WTC11 (cell line): ENCODE measurements at regions not wholly inside any gene's neighbourhood (a gene's known extent, or its start where the extent isn't known, plus 50 kb on each side); places are given as distances from the start of the nearest gene placed in this dataset.

ENCODE experiments used
- ATAC-seq: fragments of 200-7000 bp; cut with Tn5 transposase; 2 replicates; pipeline ENCODE4 v1.10.0; 2021; ENCODE audit warnings: mild to moderate bottlenecking, moderate library complexity
- CTCF ChIA-PET: fragments of 300-600 bp; sonication (Branson Sonifier 250); formaldehyde crosslinking; loops from one replicate; lab custom pipeline; 2021; ENCODE audit warnings: antibody characterized with exemption; lab: Charles Lee
- POLR2A ChIA-PET: fragments of 350-600 bp; sonication (Branson Sonifier 250); formaldehyde crosslinking; loops from one replicate; lab custom pipeline; 2021; ENCODE audit warnings: antibody characterized with exemption; lab: Charles Lee
- DNase-seq: peaks from one replicate; pipeline ENCODE4 v3.0.0; 2021; ENCODE audit warnings: low spot score
- H3K27ac Mint-ChIP-seq: 2 replicates; pipeline ENCODE4 v1.8.0; 2021; ENCODE audit warnings: mixed read lengths
- H3K27me3 Mint-ChIP-seq: 2 replicates; pipeline ENCODE4 v1.8.0; 2021; ENCODE audit warnings: low read depth, mild to moderate bottlenecking, moderate library complexity, mixed read lengths
- H3K36me3 Mint-ChIP-seq: 2 replicates; pipeline ENCODE4 v1.8.0; 2021; ENCODE audit warnings: mixed read lengths
- H3K4me1 Mint-ChIP-seq: 2 replicates; pipeline ENCODE4 v1.8.0; 2022; ENCODE audit warnings: mixed read lengths
- H3K4me3 Mint-ChIP-seq: 2 replicates; pipeline ENCODE4 v1.8.0; 2021; ENCODE audit warnings: mild to moderate bottlenecking, moderate library complexity, mixed read lengths
- H3K9me3 Mint-ChIP-seq: 2 replicates; pipeline ENCODE4 v1.8.0; 2021; ENCODE audit warnings: mixed read lengths
- AR ChIP-seq: fragments of 250-450 bp; sonication (Bioruptor Pico); IDR thresholded peaks from 2 replicates; pipeline ENCODE4 v1.9.0; 2021; ENCODE audit warnings: mild to moderate bottlenecking
- CREB1 ChIP-seq: sonication (generic); formaldehyde crosslinking; IDR thresholded peaks from 2 replicates; pipeline ENCODE4 v1.8.0; 2023; ENCODE audit warnings: mild to moderate bottlenecking, missing genetic modification reagents
- EMX1 ChIP-seq: fragments of 250-450 bp; sonication (Bioruptor Pico); IDR thresholded peaks from 2 replicates; pipeline ENCODE4 v1.8.0; 2021; ENCODE audit warnings: mild to moderate bottlenecking
- KAT7 ChIP-seq: sonication (generic); formaldehyde crosslinking; IDR thresholded peaks from 2 replicates; pipeline ENCODE4 v1.8.1; 2023; ENCODE audit warnings: missing genetic modification reagents, mild to moderate bottlenecking, borderline replicate concordance
- MYBL2 ChIP-seq: sonication (generic); formaldehyde crosslinking; IDR thresholded peaks from 2 replicates; pipeline ENCODE4 v1.8.1; 2023; ENCODE audit warnings: mild to moderate bottlenecking, moderate library complexity, missing genetic modification reagents
- NFATC4 ChIP-seq: fragments of 250-450 bp; sonication (Bioruptor Pico); IDR thresholded peaks from 2 replicates; pipeline ENCODE4 v1.9.0; 2021; ENCODE audit warnings: mild to moderate bottlenecking
- NR1H2 ChIP-seq: sonication (generic); formaldehyde crosslinking; IDR thresholded peaks from 2 replicates; pipeline ENCODE4 v1.9.0; 2021; ENCODE audit warnings: mild to moderate bottlenecking, moderate library complexity, missing genetic modification reagents
- NR2C2 ChIP-seq: sonication (generic); formaldehyde crosslinking; IDR thresholded peaks from 2 replicates; pipeline ENCODE4 v1.8.0; 2022; ENCODE audit warnings: mild to moderate bottlenecking, missing genetic modification reagents
- RELA ChIP-seq: sonication (generic); formaldehyde crosslinking; IDR thresholded peaks from 2 replicates; pipeline ENCODE4 v1.8.1; 2022; ENCODE audit warnings: missing genetic modification reagents, mild to moderate bottlenecking, borderline replicate concordance
- SOX15 ChIP-seq: fragments of 250-450 bp; sonication (Bioruptor Pico); IDR thresholded peaks from 2 replicates; pipeline ENCODE4 v1.9.0; 2021; ENCODE audit warnings: mild to moderate bottlenecking
- TCF7 ChIP-seq: sonication (generic); formaldehyde crosslinking; IDR thresholded peaks from 2 replicates; pipeline ENCODE4 v1.8.0; 2022; ENCODE audit warnings: mild to moderate bottlenecking, low read depth, missing genetic modification reagents, moderate library complexity
- TEAD4 ChIP-seq: sonication (generic); formaldehyde crosslinking; IDR thresholded peaks from 2 replicates; pipeline ENCODE4 v1.8.0; 2022; ENCODE audit warnings: mild to moderate bottlenecking, missing genetic modification reagents
- TP53 ChIP-seq: sonication (generic); formaldehyde crosslinking; IDR thresholded peaks from 2 replicates; pipeline ENCODE4 v1.8.1; 2023; ENCODE audit warnings: mild to moderate bottlenecking, missing genetic modification reagents
- USF2 ChIP-seq: sonication (generic); formaldehyde crosslinking; IDR thresholded peaks from 2 replicates; pipeline ENCODE4 v1.8.1; 2023; ENCODE audit warnings: mild to moderate bottlenecking, missing genetic modification reagents, moderate library complexity
- ZNF232 ChIP-seq: sonication (generic); formaldehyde crosslinking; IDR thresholded peaks from 2 replicates; pipeline ENCODE4 v1.8.0; 2022; ENCODE audit warnings: mild to moderate bottlenecking, missing genetic modification reagents
- TF ChIP-seq, protein P1 (sequence below): sonication (generic); formaldehyde crosslinking; IDR thresholded peaks from 2 replicates; pipeline ENCODE4 v1.8.1; 2023; ENCODE audit warnings: mild to moderate bottlenecking, missing genetic modification reagents
- TF ChIP-seq, protein P2 (sequence below): sonication (generic); formaldehyde crosslinking; IDR thresholded peaks from 2 replicates; pipeline ENCODE4 v1.8.1; 2022; ENCODE audit warnings: missing genetic modification reagents, borderline replicate concordance
- TF ChIP-seq, protein P3 (sequence below): sonication (generic); formaldehyde crosslinking; conservative IDR thresholded peaks from 2 replicates; pipeline ENCODE4 v1.8.1; 2022; ENCODE audit warnings: mild to moderate bottlenecking, missing genetic modification reagents
- TF ChIP-seq, protein P4 (sequence below): fragments of 250-450 bp; sonication (Bioruptor Pico); IDR thresholded peaks from 2 replicates; pipeline ENCODE4 v1.9.0; 2021; ENCODE audit warnings: moderate library complexity, mild to moderate bottlenecking, inconsistent platforms, borderline replicate concordance

DNA sequence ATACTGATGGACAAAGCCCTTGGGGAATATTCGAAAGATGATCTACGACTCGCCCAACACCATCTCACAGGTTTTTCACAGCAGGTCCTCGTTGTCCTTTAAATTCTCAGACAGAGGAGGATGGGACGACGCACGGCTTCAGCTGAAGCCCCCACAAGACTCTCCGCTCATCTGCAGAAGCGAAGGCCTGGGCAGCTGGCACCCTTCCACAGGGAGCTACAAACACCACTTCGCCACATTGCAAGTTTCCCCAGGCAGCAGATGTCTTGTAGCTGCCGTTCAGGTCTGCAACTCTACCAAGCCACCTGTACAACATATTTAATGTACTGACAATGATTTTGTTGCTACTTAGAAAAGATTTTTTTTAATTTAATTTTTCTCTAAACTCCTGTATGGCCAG, 642.9 kb downstream of the ZEB2 start (continued):
- TF ChIP-seq, protein P1, sequence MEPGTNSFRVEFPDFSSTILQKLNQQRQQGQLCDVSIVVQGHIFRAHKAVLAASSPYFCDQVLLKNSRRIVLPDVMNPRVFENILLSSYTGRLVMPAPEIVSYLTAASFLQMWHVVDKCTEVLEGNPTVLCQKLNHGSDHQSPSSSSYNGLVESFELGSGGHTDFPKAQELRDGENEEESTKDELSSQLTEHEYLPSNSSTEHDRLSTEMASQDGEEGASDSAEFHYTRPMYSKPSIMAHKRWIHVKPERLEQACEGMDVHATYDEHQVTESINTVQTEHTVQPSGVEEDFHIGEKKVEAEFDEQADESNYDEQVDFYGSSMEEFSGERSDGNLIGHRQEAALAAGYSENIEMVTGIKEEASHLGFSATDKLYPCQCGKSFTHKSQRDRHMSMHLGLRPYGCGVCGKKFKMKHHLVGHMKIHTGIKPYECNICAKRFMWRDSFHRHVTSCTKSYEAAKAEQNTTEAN (CRISPR knock-in tag): no peak
- TF ChIP-seq ZNF232 (CRISPR knock-in tag) (no peak), KAT7 (CRISPR knock-in tag) (no peak), NR2C2 (CRISPR knock-in tag) (no peak), SOX15 (CRISPR knock-in tag) (no peak), NFATC4 (no peak)
- TF ChIP-seq, protein P2, sequence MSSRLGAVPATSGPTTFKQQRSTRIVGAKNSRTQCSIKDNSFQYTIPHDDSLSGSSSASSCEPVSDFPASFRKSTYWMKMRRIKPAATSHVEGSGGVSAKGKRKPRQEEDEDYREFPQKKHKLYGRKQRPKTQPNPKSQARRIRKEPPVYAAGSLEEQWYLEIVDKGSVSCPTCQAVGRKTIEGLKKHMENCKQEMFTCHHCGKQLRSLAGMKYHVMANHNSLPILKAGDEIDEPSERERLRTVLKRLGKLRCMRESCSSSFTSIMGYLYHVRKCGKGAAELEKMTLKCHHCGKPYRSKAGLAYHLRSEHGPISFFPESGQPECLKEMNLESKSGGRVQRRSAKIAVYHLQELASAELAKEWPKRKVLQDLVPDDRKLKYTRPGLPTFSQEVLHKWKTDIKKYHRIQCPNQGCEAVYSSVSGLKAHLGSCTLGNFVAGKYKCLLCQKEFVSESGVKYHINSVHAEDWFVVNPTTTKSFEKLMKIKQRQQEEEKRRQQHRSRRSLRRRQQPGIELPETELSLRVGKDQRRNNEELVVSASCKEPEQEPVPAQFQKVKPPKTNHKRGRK: no peak

GRCh38 chr2:143875295-143876233, 644.4 kb downstream of the ZEB2 start:
- CTCF ChIA-PET: no interaction called here
- no peak overlapping the region for H3K4me3 Mint-ChIP-seq
- no peak for ATAC-seq
- DNase-seq: no peak
- H3K4me1 Mint-ChIP-seq: peaks cover 34% of the 10 kb centered on the region
- TF ChIP-seq CREB1: no peak
- H3K36me3 Mint-ChIP-seq: peaks cover 9% of the 10 kb centered on the region
- no peak overlapping the region for H3K27ac Mint-ChIP-seq
- POLR2A ChIA-PET: no interaction called here
- H3K27me3 Mint-ChIP-seq: peaks cover 39% of the 10 kb centered on the region
- H3K9me3 Mint-ChIP-seq: peaks cover 33% of the 10 kb centered on the region

DNA sequence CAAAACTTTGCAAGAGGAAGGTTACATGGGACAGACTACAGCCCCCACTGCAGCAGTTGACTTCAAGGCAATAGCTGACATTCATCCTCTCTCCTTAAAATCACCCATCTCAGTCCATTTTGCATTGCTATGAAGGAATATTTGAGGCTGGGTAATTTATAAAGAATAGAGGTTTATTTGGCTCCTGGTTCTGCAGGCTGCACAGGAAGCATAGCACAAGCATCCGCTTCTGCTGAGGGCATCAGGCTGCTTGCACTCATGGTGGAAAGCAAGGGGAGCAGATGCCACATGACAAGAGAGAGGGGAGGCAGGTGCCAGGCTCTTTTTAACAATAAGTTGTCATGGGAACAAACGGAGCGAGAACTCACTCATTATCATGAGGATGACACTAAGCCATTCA, 646.0 kb downstream of the ZEB2 start:
- Mint-ChIP-seq H3K27me3 (peaks cover 34% of the 10 kb centered on the region), H3K9me3 (peaks cover 38% of the 10 kb centered on the region), H3K4me1 (peaks cover 33% of the 10 kb centered on the region), H3K36me3 (peaks cover 13% of the 10 kb centered on the region), H3K4me3 (no peak overlapping the region)
- DNase-seq (no peak), ATAC-seq (no peak)
- POLR2A ChIA-PET: no interaction called here
- TF ChIP-seq RELA (CRISPR knock-in tag) (no peak), TP53 (CRISPR knock-in tag) (no peak), AR (CRISPR knock-in tag) (no peak)
- TF ChIP-seq, all 79 proteins: peak for 0
- CTCF ChIA-PET: no interaction called here
- no peak overlapping the region for H3K27ac Mint-ChIP-seq

DNA sequence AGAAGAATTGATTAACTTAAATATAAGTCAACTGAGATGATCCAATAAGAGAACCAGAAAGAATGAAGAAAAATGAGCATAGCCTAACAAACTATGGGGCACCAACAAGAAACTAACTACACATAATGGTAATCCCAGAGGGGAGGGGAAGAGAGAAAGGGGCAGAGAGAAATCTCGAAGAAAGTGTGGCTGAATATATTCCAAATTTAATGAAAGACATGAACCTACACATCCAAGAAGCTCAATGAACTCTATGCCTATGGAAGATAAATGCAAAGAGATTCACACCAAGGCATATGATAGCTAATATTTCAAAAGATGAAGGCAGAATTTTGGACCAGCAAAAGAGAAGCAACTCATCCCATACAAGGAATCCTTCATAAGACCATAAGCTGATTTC, 649.2 kb downstream of the ZEB2 start:
- POLR2A ChIA-PET: no interaction called here
- ATAC-seq: no peak
- DNase-seq: no peak
- CTCF ChIA-PET: no interaction called here
- peaks cover 44% of the 10 kb centered on the region for H3K9me3 Mint-ChIP-seq
- H3K36me3 Mint-ChIP-seq: peaks cover 13% of the 10 kb centered on the region
- no peak overlapping the region for H3K4me3 Mint-ChIP-seq
- peaks cover 7% of the 10 kb centered on the region for H3K4me1 Mint-ChIP-seq
- peaks cover 28% of the 10 kb centered on the region for H3K27me3 Mint-ChIP-seq
- H3K27ac Mint-ChIP-seq: no peak overlapping the region
- TF ChIP-seq, protein P3, sequence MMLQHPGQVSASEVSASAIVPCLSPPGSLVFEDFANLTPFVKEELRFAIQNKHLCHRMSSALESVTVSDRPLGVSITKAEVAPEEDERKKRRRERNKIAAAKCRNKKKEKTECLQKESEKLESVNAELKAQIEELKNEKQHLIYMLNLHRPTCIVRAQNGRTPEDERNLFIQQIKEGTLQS (CRISPR knock-in tag): no peak
- TF ChIP-seq TEAD4 (CRISPR knock-in tag) (no peak), EMX1 (CRISPR knock-in tag) (no peak), USF2 (CRISPR knock-in tag) (no peak), NR1H2 (CRISPR knock-in tag) (no peak), TCF7 (CRISPR knock-in tag) (no peak), MYBL2 (CRISPR knock-in tag) (no peak), AR (CRISPR knock-in tag) (no peak)
- TF ChIP-seq, protein P4, sequence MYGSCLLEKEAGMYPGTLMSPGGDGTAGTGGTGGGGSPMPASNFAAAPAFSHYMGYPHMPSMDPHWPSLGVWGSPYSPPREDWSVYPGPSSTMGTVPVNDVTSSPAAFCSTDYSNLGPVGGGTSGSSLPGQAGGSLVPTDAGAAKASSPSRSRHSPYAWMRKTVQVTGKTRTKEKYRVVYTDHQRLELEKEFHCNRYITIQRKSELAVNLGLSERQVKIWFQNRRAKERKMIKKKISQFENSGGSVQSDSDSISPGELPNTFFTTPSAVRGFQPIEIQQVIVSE: no peak
